ENCODE measurements at regions not wholly inside any gene's neighbourhood (a gene's known extent, or its start where the extent isn't known, plus 50 kb on each side); places are given as distances from the start of the nearest gene placed in this dataset.

DNA sequence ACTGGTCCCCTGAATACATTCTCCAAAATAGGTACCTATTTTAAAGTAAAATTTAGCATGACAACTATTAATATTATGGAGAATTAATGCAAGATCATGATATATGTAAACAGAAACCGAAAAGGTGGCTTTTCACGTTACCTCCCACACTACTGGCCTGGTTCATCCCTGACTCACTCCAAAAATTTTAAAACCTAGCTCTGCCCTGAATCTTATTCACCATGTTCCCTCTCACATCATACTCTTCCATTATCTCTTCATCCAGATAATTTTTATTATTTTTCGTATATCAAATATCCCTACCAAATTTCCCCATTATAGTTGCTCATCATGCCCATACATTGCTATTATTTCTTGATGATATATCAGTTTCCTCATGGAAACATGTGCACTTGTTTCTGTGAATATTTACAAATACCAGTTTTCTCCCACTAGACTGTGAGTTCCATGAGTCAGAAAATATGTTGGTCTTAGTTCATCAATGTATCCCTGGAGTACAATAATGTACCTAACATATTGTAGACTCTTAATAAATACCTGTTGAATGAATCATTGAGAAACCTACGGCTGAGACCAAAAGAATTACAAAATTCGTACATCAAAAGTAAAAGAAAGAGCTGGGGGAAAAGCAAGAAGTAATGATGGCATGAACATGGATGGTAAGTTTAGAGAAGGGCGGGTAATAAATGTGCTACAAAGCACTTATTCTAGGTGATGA, 360.1 kb upstream of the CHAC2 start:
- TF ChIP-seq, protein P1, sequence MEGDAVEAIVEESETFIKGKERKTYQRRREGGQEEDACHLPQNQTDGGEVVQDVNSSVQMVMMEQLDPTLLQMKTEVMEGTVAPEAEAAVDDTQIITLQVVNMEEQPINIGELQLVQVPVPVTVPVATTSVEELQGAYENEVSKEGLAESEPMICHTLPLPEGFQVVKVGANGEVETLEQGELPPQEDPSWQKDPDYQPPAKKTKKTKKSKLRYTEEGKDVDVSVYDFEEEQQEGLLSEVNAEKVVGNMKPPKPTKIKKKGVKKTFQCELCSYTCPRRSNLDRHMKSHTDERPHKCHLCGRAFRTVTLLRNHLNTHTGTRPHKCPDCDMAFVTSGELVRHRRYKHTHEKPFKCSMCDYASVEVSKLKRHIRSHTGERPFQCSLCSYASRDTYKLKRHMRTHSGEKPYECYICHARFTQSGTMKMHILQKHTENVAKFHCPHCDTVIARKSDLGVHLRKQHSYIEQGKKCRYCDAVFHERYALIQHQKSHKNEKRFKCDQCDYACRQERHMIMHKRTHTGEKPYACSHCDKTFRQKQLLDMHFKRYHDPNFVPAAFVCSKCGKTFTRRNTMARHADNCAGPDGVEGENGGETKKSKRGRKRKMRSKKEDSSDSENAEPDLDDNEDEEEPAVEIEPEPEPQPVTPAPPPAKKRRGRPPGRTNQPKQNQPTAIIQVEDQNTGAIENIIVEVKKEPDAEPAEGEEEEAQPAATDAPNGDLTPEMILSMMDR (IDR thresholded peaks at IDR 0.05; ENCODE audit: insufficient read depth, low read length, poor library complexity, severe bottlenecking) = no peak
- no peak for TF ChIP-seq EZH2phosphoT487 (conservative IDR thresholded peaks at IDR 0.05; ENCODE audit: low read length)

All from SU-DHL-6 (cell line).